HG03095 (cell line): ENCODE measurements at regions not wholly inside any gene's neighbourhood (a gene's known extent, or its start where the extent isn't known, plus 50 kb on each side); places are given as distances from the start of the nearest gene placed in this dataset.

Source experiments
- ATAC-seq: cut with Tn5 transposase; IDR thresholded peaks from one replicate; pipeline ENCODE4 v1.9.1; 2021; ENCODE audit warnings: moderate library complexity; ENCODE audit not compliant: unreplicated experiment

DNA sequence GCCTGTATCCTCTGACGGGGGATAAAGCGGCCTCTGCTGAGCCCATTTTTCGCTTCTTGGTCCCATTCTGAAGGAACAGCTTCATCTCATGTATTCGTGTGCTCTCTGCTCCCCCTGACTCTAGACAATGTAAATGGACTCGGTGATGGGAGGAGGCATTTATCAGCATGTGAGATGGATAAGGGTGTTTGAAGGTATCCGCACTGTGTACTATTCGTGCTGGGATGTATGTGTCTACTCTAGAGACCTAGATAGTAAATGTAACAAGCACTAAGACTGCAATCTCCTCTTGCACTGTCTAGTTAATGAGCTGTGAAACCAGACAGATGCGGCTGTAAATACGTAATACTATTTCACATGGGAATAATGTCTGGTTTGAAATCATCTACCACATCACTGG is 134.6 kb upstream of the ARGLU1 start:
- ATAC-seq, result no peak

DNA sequence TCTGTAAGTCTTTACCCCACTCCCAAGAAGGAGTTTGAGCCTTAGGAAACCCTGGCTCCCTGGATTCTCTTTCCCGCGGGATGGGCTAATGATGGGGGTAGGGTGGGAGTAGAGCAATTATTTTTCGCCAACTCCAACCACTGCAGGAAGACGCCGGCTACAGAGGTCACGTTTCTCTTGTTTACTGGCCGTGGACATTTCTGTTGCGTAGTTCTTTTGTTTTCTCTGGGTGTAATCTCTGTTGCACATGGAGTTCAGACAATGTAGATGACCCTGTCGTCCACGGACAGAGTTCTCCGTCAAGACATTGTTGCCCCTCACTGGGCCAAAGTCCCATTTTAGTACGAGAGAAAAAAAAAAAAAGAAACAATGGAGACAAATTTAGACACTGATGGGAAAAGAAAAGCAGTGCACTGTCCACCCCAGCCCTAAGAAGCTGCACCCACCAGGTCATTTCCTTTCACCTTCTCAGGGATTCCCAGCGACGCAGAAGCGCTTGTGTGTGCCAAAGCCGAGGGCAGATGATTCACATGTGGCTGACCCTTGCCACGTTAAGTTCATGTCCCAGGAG is 133.9 kb upstream of the ARGLU1 start:
- no peak for ATAC-seq

DNA sequence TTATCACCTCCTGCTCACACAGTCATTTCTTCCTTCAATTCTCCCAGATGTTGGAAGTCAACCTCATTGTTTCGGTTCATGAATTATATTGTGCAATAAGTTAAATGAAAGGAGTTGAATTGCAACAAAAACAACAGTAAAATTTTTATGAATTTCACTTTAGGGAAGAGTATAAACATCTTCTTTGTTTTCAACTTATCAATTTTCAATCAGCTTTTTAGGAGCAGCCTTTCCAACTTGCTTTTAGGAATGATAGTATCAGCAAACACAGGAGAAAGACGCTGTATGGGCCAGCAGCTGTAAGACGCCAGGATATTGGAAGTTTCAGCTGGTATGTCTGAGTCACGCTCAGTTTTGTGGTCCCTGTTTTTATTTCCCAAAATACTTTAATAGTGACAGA is 132.5 kb upstream of the ARGLU1 start:
- no peak for ATAC-seq

DNA sequence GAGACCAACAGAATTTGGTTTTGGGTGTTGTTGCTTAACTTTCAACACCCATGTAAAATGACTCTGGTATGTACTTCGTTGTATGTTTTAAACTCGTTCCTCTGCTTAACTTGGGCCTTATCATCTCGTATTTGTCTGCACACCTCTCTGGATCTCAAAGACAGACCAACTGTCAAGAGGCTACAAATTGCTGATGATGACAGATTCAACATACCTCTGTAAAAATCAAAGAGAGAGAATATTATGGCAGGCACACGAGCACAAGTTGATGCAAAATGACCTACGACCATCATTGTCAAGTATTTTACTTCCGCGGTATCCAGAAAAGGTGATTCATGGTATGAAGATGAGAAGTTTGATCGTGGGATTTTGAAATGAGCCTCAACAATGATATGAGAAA is 132.1 kb upstream of the ARGLU1 start:
- ATAC-seq, result no peak

DNA sequence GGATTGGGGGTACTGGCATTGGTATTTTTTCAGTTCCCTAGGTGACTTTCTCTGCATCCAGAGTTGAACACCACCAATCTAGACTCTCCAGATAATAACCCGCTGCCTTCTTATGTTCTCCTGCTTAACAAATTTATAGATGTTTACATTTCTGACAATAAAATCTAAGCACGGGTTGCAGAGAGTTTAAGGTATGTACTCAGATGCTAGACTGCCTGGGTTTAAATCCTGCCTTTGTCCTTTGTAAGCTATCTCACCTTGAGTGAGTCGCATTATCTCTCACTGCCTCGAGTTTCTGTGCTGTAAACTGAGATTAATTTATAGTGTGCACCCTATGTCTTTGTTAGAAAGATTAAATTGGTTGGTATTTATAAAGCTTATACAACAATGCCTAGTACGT is 131.4 kb upstream of the ARGLU1 start:
- ATAC-seq, result no peak

DNA sequence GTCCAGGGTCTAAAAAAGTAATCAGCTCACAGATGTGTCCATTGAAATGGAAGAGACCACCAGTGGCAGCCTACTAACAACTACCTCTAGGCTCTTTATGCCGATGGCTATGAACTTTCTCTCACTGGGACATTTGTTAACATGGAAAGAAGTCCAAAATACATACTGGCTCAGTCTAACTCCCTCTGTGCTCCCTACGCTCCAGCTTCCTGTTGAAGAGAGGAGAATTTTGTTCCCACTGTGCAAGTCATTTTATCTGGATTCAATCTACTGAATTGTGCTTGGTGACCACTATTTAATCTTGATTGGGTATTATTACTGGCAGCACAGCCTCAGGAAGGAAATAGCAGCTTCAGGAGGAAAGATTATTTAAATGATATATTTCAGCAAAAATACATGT is 128.8 kb upstream of the ARGLU1 start:
- ATAC-seq, result no peak

DNA sequence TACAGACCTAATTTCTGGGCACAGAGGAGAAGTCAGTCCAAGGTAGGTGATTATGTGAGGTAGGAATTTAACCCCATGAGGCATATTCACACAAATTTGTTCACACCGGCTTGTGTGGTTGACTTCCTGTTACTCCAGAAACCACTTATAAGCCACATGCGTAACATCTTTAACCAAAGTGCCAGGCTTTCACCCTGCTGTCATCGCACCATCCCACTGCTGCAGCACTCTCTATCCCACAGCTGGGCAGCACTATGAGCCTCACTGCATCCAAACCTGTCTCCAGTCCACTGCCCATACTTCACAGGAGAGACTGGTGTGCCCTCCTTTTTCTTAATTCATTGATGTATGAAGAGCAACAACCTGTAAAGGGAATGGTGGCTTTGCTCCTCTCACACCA is 128.2 kb upstream of the ARGLU1 start:
- ATAC-seq, result no peak

DNA sequence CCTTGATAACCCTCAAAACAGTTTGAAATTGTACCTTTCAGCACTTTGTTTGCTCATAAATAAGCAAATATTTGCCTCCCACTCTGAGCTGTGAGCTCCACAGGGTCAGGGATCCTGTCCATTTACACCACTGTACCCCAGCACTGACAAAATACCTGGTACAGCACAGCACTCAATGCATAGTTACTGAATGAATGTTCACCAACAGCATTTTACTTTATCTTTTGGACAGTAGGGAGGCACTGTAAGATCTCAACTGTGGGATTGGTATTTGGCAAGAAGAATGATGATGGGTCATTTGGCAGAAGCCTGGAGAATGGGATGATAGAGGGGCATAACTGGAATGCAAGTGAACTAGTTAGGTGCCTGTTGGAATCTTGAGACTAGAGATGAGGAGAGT is 127.2 kb upstream of the ARGLU1 start:
- no peak for ATAC-seq

DNA sequence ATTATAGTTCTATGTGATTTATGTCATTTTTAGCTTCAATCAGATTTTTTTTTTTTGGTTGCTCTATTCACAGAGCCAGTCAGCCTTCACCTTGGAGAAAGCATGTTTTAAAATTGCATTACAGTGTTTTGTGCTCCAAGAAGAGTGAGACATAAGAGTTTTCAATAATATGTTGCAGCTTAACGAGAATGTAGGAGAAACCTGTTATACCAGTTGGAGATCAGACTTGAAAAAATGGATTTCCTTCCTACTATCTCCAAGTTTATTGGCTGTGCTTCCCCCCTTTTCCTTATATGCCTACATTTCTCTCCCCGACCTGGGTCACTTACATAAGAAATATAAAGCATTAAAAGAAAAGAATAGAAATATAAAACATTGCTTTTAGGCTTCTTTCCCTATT is 123.9 kb upstream of the ARGLU1 start:
- no peak for ATAC-seq

DNA sequence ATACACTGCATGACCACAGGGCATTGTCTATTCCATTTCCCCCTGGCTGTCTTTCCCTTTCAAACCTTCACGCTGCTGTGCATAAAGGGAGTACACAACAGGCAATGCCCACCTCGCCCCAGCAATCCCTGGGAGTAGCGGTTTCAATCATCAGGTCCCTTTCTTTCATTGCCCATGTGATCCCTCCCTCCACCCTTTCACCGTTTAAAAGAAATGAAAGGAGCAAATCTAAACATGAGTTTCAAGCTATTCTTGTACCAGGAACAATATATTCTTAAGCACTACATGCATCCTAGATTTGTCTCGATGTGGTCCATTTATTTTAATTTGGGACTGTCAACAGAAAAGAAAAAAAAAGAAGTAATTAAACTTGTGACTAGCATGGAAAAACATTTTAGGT is 123.4 kb upstream of the ARGLU1 start:
- ATAC-seq, result no peak

DNA sequence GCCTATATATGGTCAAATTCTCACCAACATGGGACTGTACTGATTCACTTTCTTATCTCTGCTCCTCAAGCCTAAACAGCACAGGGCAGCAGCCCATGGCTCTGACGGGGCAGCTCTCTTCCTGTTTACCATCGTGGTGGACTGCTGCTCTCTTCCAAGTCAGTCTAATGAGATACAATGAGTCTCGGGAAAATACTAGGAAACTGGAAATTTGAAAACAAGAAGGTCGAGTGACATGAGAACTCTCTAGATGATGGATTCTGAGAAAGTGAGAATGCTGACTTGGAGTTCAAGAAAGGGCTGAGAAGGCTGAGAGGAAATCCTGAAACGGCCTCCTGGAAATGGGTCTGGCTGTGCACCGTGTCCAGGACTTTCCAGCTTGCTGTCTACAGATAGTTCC is 122.8 kb upstream of the ARGLU1 start:
- ATAC-seq, result no peak

DNA sequence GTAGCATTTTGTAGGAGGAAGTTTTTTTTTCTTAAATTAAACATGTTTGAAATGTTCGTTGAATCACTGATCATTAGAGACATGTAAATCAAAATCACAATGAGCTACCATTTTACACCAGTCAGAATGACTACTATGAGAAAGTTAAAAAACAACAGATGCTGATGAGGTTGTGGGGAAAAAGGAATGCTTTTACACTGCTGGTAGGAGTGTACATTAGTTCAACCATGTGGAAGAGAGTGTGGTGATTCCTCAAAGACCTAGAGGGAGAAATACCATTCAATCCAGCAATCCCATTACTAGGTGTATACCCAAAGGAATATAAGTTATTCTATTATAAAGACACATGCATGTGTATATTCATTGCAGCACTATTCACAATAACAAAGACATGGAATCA is 122.0 kb upstream of the ARGLU1 start:
- ATAC-seq, result no peak

DNA sequence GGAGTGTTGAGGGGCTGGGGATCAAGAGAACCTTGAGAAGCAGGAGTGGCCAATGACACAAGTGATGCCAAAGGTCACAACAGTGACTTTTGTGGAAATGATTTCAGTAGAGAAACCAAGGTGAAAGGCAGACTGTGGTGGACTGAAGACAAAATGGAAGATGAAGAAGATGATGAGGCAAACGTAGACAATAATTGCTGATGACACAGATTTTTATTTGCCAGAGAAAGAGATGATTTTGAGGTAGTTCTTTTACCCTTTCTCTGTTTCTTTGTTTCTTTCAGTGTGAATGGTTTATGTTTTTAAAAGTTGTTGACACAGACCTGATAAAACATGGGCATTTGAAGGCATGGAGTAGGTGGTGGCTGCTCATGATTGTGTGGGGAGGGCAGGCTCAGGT is 121.0 kb upstream of the ARGLU1 start:
- no peak for ATAC-seq

DNA sequence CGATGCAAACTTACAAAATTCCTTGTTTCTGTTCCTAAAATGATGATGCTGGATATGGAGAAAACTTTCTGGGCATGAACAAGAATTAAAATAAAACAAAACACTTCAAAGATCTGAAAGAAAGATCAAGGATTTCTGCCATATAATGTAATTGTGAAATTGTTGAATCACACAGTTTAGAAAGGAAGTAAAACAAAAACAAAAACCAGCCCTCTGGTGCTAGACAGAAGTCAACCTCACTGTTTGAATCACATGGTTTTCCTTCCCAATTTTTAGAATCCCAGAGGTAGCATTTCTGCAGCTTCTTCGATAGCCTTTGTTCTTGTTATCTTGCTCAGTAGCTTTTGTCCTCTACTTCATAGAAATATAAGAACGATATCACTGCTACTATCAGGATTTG is 118.2 kb upstream of the ARGLU1 start:
- no peak for ATAC-seq

DNA sequence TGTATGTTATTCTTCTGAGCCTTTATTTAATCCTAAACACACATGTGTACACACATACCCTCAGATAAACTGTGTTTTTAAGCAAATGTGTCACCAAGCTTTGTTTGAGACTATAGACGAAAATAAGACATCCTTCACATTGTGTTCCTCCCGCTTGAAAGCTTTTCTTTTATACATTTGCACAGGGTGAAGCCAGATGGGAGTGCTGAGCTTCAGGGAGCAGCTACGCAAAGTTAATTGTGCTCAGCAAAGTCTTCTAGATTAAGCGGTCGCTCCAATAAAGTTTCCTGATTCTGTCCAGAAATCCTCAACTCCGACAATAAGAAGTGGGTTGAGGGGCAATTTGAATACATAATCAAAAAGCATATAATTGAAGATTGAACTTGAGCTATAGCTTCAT is 117.2 kb upstream of the ARGLU1 start:
- no peak for ATAC-seq

DNA sequence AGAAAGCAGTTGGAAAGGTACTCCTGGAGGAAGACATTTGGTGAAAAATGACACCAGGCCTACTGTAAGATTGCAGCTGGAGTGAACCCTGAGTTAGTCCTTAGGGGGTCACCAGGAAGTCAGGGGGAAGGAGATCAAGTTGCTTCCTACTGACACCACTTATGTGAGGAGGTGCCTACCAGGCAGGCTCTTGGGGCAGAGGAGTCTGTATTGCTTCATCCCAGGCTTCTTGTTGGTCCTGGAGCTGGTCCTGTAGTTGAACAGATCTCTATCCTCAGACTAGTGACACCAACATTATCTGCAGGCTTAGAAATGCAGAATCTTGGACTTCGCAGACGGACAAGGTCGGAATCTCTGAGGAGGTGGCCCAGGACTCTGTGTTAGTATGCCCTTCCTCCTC is 116.0 kb upstream of the ARGLU1 start:
- ATAC-seq, result no peak

DNA sequence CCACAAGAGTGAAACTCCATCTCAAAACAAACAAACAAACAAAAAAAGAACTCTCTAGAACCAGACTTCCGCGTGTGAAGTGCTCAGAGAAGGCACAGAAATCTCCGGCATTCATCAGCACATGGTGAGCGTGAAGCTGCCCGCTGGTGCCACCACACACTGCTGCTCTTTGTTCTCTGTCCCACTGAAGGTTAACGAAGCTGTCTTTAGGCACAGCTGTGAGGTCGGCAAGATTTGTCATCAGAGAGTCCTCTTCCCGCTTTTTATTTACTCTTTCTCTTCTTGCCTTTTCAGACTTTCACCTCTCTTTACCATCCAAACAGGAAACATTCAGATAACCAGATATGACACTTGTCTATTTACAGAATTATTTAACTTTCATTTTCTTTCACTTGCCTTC is 115.2 kb upstream of the ARGLU1 start:
- no peak for ATAC-seq

DNA sequence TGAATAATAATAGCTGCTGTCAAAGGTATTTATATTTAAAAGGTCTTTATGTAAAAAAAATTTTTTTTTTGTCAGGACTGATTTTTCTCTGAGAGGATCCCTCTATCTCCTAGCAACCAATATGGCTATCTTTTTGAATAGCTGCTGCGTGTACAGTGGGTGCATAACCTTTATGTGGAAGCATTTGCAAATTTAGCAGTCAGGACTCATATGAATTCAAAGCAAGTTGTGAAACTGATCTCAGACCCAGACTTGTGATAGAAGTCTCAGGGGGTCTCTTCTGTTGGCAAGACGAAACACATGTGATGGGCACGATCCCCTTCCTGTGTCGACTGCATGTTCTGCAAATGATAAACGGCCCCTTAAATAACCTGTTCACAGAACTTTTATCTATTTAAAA is 114.1 kb upstream of the ARGLU1 start:
- no peak for ATAC-seq

DNA sequence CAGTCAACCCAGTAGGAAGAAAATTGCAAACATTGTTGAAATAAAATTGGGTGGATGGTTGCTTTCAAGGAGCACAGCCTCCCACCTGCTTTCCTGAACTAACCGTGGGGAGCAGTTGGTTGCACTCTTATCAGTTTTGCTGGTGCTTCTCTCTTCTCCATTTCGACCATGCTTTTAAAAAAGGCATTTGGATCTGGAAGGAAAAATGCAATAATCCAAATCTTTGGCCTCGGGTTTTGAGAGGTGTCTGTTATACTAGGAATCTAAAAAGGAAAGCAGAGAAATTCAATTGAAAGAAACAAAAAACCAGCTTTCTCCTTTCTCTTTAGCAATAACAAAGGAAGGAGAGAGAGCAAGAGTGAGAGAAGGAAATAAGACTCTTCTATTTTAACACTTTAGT is 113.6 kb upstream of the ARGLU1 start:
- ATAC-seq, result no peak

DNA sequence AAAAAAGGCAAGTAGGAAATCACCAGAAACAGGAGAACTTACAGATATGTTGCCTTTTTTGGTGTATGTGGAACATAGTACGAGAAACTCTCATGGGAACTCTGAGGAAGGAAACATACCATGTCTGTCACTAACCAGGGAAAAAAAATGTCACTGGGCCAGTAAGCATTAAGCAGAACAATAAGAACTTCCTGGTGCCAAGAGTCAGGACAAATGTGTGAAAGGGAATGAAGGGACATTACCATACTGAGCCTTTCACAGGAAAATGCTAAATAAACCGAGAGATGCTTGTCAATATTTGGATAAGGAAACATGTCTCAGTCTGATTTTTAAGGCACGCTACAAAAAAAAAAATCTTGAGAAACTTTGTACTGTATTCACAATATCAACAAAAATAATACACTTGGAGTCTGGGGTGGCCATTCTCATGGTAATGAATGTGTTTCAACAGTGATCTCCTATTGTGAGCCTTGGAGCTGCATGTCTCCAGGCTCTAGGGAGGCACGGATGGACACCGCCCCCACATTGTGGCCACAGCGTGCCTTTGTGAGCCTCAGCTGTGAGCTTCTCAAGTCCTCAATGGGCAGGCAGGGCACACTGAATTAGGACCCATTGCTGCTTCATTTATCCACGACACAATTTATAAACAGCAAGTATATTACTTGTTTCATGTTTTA is 113.0 kb upstream of the ARGLU1 start:
- ATAC-seq, result no peak

DNA sequence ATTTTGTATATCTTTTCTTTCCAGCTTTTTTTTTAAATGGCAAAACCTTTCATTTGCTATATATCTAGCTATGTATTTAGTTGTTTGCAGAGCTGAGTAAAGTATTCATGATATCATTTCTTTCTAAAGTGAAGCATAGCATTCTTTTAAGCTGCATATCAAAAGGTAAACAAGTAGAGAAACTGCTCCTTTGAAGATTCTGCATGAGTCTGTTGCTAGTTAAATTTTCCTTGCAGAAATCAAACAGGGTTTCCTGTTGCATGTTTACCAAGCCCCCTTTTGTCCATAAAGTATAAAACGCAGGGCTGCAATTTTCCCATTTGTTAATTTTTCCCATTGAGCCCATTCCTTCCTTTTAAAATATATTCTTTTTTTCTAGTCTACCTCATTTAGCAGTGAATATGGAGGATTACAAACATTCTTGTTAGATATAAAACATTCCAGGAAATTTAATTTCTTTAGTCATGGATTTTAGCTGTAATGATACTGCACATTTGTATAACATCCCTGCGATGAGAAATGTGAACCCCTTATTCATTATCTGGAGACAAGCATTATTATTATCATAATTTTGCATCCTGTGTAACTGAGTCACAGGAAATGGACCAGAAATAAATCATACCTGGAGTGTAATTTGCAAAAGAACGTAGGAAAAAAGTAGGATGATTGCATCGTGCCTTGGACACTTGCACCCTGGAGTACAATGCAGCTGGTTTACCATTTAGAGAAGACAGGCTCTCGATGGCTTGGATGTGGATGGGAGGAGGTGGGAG is 110.9 kb upstream of the ARGLU1 start:
- no peak for ATAC-seq

DNA sequence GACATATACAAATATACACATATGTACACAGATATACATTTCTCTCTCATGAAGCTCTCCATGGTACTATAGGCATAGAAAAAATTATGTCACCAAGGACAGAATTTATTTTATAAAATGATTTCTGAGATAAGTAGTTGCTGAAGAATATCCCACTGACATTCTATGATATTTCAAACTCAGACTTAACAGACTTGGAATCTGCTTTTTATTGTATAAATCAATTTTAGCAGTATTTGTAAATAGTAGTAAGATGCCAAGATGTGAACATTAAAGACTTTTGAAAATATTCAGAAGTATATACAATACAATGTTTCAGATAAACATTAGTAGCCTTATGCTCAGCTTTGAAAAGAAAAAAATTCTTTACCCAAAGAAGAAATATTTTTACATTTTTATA is 107.4 kb upstream of the ARGLU1 start:
- ATAC-seq, result no peak
